SJSA1 (cell line): ENCODE measurements at regions not wholly inside any gene's neighbourhood (a gene's known extent, or its start where the extent isn't known, plus 50 kb on each side); places are given as distances from the start of the nearest gene placed in this dataset.
"Not testable (repeated sequence)": the region's sequence is repeated elsewhere in the genome, so short reads cannot be mapped to it uniquely, and the experiment has no call there.

Experiments used
- DNase-seq, 2 experiments: peaks; one replicate each; pipeline ENCODE4 v3.0.0-alpha.2; 2015 to 2020; ENCODE audit warnings: low spot score in 2 of 2, low read depth in 1 of 2
- H3K27ac ChIP-seq: fragments of 250-450 bp; sonication (Bioruptor Pico); 2 replicates; pipeline ENCODE4 v1.5.1; 2020; ENCODE audit warnings: mild to moderate bottlenecking, moderate library complexity
- H3K27me3 ChIP-seq: fragments of 250-450 bp; sonication (Bioruptor Pico); replicated peaks from 2 replicates; pipeline ENCODE4 v1.5.1; 2020; ENCODE audit warnings: mild to moderate bottlenecking, moderate library complexity
- H3K36me3 ChIP-seq: fragments of 250-450 bp; sonication (Bioruptor Pico); 2 replicates; pipeline ENCODE4 v1.5.1; 2020; ENCODE audit warnings: mild to moderate bottlenecking
- H3K4me1 ChIP-seq: fragments of 250-450 bp; sonication (Bioruptor Pico); replicated peaks from 2 replicates; pipeline ENCODE4 v1.6.1; 2021; ENCODE audit warnings: mild to moderate bottlenecking
- H3K4me3 ChIP-seq: fragments of 250-450 bp; sonication (Bioruptor Pico); 2 replicates; pipeline ENCODE4 v1.5.1; 2020; ENCODE audit warnings: mild to moderate bottlenecking
- H3K9me3 ChIP-seq: fragments of 250-450 bp; sonication (Bioruptor Pico); replicated peaks from 2 replicates; pipeline ENCODE4 v1.5.1; 2020; ENCODE audit warnings: mild to moderate bottlenecking

DNA sequence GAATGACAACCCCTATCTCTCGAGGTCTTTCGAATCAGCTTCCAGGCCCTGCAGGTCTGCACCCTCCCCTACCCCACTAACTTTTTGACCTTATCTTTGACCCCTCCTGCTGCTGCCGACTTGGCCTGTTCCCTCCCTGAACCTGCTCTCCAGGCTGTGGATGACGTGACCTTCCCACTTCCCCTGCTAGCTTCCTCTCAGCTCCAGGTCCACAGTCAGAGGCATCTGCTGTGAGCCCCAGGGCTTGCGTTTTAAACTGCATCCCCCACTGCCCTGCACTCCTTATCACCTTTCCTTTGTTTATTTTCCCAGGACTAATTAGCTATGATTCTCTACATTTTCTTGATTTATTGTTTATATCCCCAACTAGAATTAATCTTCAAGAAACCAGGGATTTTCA is 71.2 kb upstream of the ALKAL2 start:
- Histone ChIP-seq H3K9me3 (peaks cover 4% of the 10 kb centered on the region; the same call in 1 of the 2 replicates), H3K4me1 (no peaks in the 10 kb centered on the region), H3K27me3 (peaks cover 9% of the 10 kb centered on the region), H3K4me3 (no peak overlapping the region), H3K27ac (no peak overlapping the region), H3K36me3 (no peaks in the 10 kb centered on the region)
- DNase-seq: no peak

DNA sequence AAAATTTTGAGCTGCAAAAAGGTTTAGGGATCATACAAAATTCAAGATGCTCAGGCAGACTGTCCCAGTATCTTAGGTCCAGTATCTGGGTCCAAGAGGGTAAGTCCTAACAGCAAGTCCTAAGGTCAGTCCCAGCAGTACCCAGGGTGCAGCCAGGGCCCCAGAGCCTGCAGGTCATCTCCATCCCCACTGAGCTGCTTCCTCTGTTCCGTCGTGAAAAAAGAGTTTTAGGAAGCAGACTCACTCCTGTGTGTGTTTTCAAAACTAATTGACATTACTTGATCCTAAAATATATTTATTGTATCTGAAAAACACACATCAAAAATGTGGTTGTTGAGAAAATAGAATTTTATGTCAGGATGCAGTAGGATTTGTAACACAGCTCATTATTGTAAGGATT is 69.9 kb upstream of the ALKAL2 start:
- no peak overlapping the region for H3K27ac ChIP-seq
- H3K4me1 ChIP-seq: no peaks in the 10 kb centered on the region
- H3K36me3 ChIP-seq: no peaks in the 10 kb centered on the region
- peaks cover under 1% of the 10 kb centered on the region for H3K27me3 ChIP-seq
- H3K4me3 ChIP-seq: no peak overlapping the region
- DNase-seq: no peak
- H3K9me3 ChIP-seq: peaks cover 4% of the 10 kb centered on the region; the same call in 1 of the 2 replicates

DNA sequence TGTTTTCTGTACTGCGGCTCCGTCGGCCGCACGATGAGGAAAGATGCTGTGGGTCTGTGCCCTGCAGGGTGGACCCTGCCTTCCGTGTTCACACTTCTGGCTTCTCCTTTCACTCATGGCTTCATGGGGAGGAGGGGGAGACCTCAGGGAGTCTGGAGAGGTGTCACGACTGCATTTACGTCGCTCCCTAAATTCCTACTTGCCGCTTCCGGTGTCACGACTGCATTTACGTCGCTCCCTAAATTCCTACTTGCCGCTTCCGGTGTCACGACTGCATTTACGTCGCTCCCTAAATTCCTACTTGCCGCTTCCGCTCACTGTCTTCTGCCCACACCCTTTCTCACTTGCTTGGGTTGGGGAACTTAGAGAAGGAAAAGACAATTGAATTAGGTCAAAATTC is 68.4 kb upstream of the ALKAL2 start:
- H3K36me3 ChIP-seq, H3K4me1 ChIP-seq, H3K4me3 ChIP-seq, H3K9me3 ChIP-seq, DNase-seq, H3K27ac ChIP-seq, H3K27me3 ChIP-seq: not testable (repeated sequence)

DNA sequence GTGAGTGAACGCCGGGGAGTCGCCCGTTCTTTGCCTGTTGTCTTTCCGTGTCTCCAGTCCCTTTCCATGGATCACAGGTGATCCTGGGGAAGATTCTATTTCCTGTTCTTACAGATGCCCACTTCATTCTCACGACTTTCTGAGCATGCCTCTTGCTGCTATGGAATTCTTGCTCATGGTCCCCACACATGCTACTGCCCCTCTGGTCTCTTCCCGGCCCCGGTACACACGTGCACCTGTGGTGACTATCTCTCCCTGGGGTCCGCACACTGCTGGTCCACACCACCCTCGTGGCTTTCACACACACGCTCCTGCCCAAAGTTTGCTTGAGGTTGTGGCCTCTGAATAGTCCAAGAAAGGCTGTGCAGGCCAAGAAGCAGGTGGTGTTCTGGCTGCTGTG is 67.9 kb upstream of the ALKAL2 start:
- Histone ChIP-seq H3K27ac (no peak overlapping the region), H3K36me3 (no peaks in the 10 kb centered on the region), H3K9me3 (peaks cover 4% of the 10 kb centered on the region; the same call in 1 of the 2 replicates)

DNA sequence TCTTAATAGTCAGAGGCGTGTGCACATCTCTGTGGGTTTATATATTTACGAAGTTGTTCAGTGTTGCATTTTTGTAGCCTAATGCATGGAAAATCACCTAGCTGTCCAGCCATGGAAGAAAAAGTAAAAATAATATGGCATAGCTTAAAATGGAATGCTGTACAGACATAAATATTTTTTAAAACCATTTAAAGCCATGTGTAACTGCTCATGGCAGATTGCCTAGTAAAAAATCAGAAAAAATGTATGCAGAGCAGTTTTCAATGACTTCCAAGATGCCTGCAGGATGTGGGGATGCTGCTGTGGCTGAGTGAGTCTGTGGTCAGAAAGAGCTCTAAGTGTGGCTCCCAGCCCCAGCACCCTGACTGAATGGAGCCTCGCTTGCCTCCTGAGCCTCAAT is 64.8 kb upstream of the ALKAL2 start:
- Histone ChIP-seq H3K9me3 (no peaks in the 10 kb centered on the region), H3K4me1 (no peaks in the 10 kb centered on the region), H3K27ac (no peak overlapping the region), H3K36me3 (no peaks in the 10 kb centered on the region), H3K27me3 (0 out of 2 replicates have a peak, but pooled peaks cover 8% of the 10 kb centered on the region), H3K4me3 (no peak overlapping the region)
- DNase-seq: no peak

More for the DNA sequence above, 67.9 kb upstream of the ALKAL2 start:
- Histone ChIP-seq H3K4me1 (no peaks in the 10 kb centered on the region), H3K27me3 (peaks cover 4% of the 10 kb centered on the region; the same call in 1 of the 2 replicates), H3K4me3 (no peak overlapping the region)
- no peak for DNase-seq

DNA sequence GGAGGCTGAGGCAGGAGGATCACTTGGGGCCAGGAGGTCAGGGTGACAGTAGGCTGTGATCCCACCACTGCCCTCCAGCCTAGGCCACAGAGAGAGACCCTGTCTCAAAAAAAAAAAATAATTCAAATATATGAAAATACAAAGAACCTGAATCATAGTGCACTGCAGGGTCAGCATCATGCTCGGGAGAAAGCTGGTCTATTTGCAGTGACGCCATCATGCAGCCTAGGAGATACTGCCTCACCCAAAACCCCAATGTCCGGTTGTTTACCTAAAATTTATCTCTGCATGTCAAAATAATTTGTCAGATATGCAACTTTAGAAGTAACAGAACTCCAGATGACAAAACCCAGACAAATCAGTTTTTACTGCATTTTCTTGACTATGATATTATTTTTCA is 61.5 kb upstream of the ALKAL2 start:
- H3K4me3 ChIP-seq: no peak overlapping the region
- no peak overlapping the region for H3K27ac ChIP-seq
- H3K36me3 ChIP-seq: no peaks in the 10 kb centered on the region
- DNase-seq: no peak
- H3K4me1 ChIP-seq: no peaks in the 10 kb centered on the region
- H3K27me3 ChIP-seq: peaks cover 13% of the 10 kb centered on the region; the same call in 1 of the 2 replicates
- H3K9me3 ChIP-seq: no peaks in the 10 kb centered on the region

DNA sequence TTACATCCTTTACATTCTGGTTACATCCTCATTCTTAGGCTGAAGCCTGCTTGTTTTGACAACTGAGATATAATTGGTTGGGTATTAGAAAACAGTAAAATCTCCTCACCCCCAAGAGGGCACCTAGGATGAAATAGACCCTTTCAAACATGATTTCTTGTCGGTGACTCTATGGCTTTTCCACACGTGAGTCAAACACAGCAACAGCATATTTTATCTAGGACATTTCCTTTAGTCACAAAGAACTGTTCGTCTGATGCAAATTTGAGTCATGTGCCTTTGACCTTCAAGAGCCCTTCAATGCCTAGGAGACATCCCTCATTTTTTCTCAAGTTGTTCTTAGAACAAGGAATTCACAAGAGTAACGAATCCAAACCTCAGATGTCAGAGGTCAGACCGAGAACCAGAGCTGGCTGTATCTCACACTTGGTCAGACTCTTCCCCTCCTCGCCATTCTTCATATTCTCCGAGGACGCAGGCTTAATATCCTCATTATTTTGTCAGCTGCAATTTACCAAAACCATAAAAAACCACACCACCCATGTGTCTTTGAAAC is 60.5 kb upstream of the ALKAL2 start:
- H3K27me3 ChIP-seq: peaks cover 13% of the 10 kb centered on the region; the same call in 1 of the 2 replicates
- no peaks in the 10 kb centered on the region for H3K9me3 ChIP-seq
- H3K4me3 ChIP-seq: no peak overlapping the region
- no peak for DNase-seq
- no peaks in the 10 kb centered on the region for H3K36me3 ChIP-seq
- H3K4me1 ChIP-seq: no peaks in the 10 kb centered on the region
- no peak overlapping the region for H3K27ac ChIP-seq

DNA sequence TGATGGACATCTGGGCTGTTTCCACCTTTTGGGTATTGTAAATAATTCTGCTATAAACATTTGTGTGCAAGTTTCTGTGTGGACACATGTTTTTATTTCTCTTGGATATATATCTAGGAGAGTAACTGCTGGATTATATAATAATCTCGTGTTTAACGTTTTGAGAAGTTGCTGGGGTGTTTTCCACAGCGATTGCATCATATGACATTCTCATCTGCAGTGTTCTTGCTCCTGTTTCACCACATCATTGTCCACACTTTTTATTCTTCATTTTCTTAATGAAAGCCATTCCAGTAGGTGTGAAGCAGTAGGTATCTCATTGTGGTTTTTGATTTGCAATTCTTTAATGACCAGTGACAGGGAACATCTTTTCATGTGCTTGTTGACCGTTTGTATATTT is 56.9 kb upstream of the ALKAL2 start:
- Histone ChIP-seq H3K27me3 (peaks cover 9% of the 10 kb centered on the region; the same call in 1 of the 2 replicates), H3K27ac (no peak overlapping the region), H3K9me3 (no peaks in the 10 kb centered on the region), H3K36me3 (no peaks in the 10 kb centered on the region), H3K4me1 (no peaks in the 10 kb centered on the region), H3K4me3 (no peak overlapping the region)
- DNase-seq: no peak

DNA sequence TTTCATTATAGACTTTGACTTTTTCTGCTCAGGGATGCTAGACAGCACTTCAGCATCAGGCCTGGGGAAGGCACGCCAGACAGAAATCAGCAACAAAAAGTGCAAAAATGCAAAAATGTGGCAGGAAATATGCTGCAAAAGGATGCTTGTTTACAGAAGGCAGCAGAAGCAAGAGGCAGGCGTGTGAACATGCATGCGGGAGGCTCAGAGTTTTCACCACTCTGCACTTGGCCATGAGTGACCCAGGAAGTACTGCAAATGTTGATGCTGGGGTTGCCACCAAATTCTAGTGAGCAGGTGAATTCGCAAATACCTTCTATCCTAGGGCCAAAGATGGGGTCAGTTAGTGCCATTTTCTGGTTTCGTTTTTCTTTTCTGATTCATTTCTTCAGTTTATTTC is 55.5 kb upstream of the ALKAL2 start:
- no peaks in the 10 kb centered on the region for H3K9me3 ChIP-seq

DNA sequence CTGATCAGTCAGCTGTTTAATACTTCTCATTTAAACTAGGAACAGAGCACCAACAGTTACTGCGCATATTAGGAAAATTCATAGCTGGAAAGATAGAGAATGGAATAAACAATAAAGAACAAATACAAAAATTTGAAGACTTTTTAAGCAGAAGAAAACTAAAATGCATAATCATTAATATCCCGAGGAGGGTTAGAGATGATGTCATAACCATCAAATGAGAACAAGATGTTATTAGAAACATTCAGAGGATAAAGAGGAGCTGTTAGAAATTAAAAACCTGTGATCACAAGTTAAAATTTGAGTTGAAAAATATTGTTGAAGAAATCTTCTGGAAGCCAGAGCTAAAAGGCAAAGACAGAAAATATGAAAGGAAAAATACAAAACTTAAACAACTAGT is 54.0 kb upstream of the ALKAL2 start:
- Histone ChIP-seq H3K4me1 (no peaks in the 10 kb centered on the region), H3K9me3 (no peaks in the 10 kb centered on the region), H3K27me3 (peaks cover 3% of the 10 kb centered on the region; the same call in 1 of the 2 replicates), H3K27ac (no peak overlapping the region), H3K4me3 (no peak overlapping the region), H3K36me3 (no peaks in the 10 kb centered on the region)
- no peak for DNase-seq

More for the DNA sequence above, 55.5 kb upstream of the ALKAL2 start:
- no peak for DNase-seq
- H3K27me3 ChIP-seq: peaks cover 9% of the 10 kb centered on the region; the same call in 1 of the 2 replicates
- H3K4me3 ChIP-seq: no peak overlapping the region
- no peak overlapping the region for H3K27ac ChIP-seq
- H3K4me1 ChIP-seq: no peaks in the 10 kb centered on the region
- H3K36me3 ChIP-seq: no peaks in the 10 kb centered on the region

DNA sequence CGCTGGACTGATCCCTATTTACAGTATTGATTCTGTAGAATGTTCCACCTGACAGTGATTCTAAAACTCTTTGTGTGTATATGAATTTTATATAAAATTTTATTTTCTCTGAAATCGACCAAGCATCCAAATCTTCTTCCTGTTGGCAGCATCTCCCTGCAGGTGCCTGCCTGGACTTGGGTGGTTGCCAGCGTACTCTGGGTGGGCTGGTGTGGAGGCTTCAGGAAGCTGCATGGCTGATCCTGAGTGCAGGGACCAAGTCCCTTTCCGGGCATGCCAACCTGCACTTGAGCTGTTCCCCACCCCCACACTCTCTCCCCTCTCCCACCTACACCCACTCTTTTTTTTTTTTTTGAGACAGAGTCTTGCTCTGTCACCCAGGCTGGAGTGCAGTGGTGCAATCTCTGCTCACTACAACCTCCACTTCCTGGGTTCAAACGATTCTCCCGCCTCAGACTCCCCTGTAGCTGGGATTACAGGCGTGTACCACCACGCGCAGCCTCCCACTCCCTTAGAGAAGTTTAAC is 53.2 kb upstream of the ALKAL2 start:
- Histone ChIP-seq H3K4me1 (no peaks in the 10 kb centered on the region), H3K9me3 (no peaks in the 10 kb centered on the region), H3K4me3 (no peak overlapping the region), H3K36me3 (no peaks in the 10 kb centered on the region), H3K27ac (no peak overlapping the region), H3K27me3 (no peaks in the 10 kb centered on the region)
- no peak for DNase-seq
